B cell (primary cell): ENCODE measurements at regions not wholly inside any gene's neighbourhood (a gene's known extent, or its start where the extent isn't known, plus 50 kb on each side); places are given as distances from the start of the nearest gene placed in this dataset.

Experiments used
- ATAC-seq: fragments of 200-7000 bp; cut with Tn5 transposase; one replicate; pipeline ENCODE4 v1.10.0; 2021; ENCODE audit warnings: low read depth, mild to moderate bottlenecking, moderate number of reproducible peaks, moderate library complexity
- CTCF ChIA-PET: fragments of 350-600 bp; sonication (Branson Sonifier 250); formaldehyde crosslinking; loops from one replicate; lab custom pipeline; 2021; ENCODE audit warnings: antibody characterized with exemption, inconsistent platforms; lab: Charles Lee
- POLR2A ChIA-PET: fragments of 350-600 bp; sonication (Branson Sonifier 250); formaldehyde crosslinking; loops from one replicate; lab custom pipeline; 2021; ENCODE audit warnings: antibody characterized with exemption; lab: Charles Lee
- DNase-seq: peaks from one replicate; pipeline ENCODE4 v3.0.0; 2013
- H2AFZ ChIP-seq: 2 replicates; pipeline ENCODE4 v1.6.1; 2012; ENCODE audit warnings: mild to moderate bottlenecking, low read depth, low read length; ENCODE audit not compliant: insufficient read depth, poor library complexity, severe bottlenecking
- H3K27ac ChIP-seq, 2 donors: 1 replicate in 1 of 2; 2 replicates in 1 of 2; pipeline ENCODE4 v1.5.1; 2012 to 2013; ENCODE audit warnings: low read length in 2 of 2, mild to moderate bottlenecking in 2 of 2, moderate library complexity in 1 of 2
- H3K27me3 ChIP-seq, 4 experiments: fragments of 200-600 bp in 1 of 4; sonication (generic) in 1 of 4; replicated peaks in 1 of 4; 1 replicate in 2 of 4; 2 replicates in 2 of 4; pipeline versions ENCODE4 v1.6.1 to v1.7.0; 2013 to 2016; ENCODE audit warnings: low read length in 3 of 4, mild to moderate bottlenecking in 2 of 4, mixed read lengths in 1 of 4, moderate library complexity in 1 of 4; ENCODE audit not compliant: insufficient read depth in 4 of 4, control insufficient read depth in 3 of 4; ENCODE audit errors: control extremely low read depth in 1 of 4
- H3K36me3 ChIP-seq, 2 experiments: replicated peaks in 1 of 2; 1 replicate in 1 of 2; 2 replicates in 1 of 2; pipeline versions ENCODE4 v1.6.1 to v1.7.1; 2013; ENCODE audit warnings: low read length in 1 of 2; ENCODE audit not compliant: insufficient read depth in 2 of 2, control insufficient read depth in 1 of 2; ENCODE audit errors: control extremely low read depth in 1 of 2, extremely low read depth in 1 of 2
- H3K4me1 ChIP-seq, 2 donors: fragments of 200-600 bp in 1 of 2; sonication (generic) in 1 of 2; 1 replicate in 1 of 2; 2 replicates in 1 of 2; pipeline versions ENCODE4 v1.5.1 to v1.6.1; 2013 to 2017; ENCODE audit warnings: low read length in 2 of 2; ENCODE audit not compliant: control insufficient read depth in 2 of 2, insufficient read depth in 2 of 2
- H3K4me2 ChIP-seq: replicated peaks from 2 replicates; pipeline ENCODE3; 2012; ENCODE audit warnings: mild to moderate bottlenecking, low read depth, low read length; ENCODE audit not compliant: poor library complexity, severe bottlenecking
- H3K4me3 ChIP-seq, 5 experiments: fragments of 200-600 bp in 1 of 5; sonication (generic) in 1 of 5; 1 replicate in 3 of 5; 2 replicates in 2 of 5; pipeline versions ENCODE4 v1.5.1 to v1.7.0; 2011 to 2016; ENCODE audit warnings: low read length in 4 of 5, mild to moderate bottlenecking in 4 of 5, low read depth in 2 of 5, control low read depth in 1 of 5, moderate library complexity in 1 of 5; ENCODE audit not compliant: insufficient read depth in 1 of 5; ENCODE audit errors: control extremely low read depth in 1 of 5, extremely low read depth in 1 of 5
- H3K79me2 ChIP-seq: fragments of 200-600 bp; sonication (generic); one replicate; pipeline ENCODE4 v1.6.0; 2016; ENCODE audit warnings: low read length; ENCODE audit not compliant: control insufficient read depth, insufficient read depth
- H3K9ac ChIP-seq: fragments of 200-600 bp; sonication (generic); 2 replicates; pipeline ENCODE4 v1.6.1; 2017; ENCODE audit warnings: mild to moderate bottlenecking, low read length, moderate library complexity
- H3K9me3 ChIP-seq, 3 donors: one replicate each; pipeline versions ENCODE4 v1.6.1 to v1.7.1; 2013; ENCODE audit warnings: low read length in 2 of 3; ENCODE audit not compliant: control insufficient read depth in 2 of 3, insufficient read depth in 1 of 3; ENCODE audit errors: control extremely low read depth in 1 of 3
- H4K20me1 ChIP-seq: 2 replicates; pipeline ENCODE4 v1.6.0; 2012; ENCODE audit warnings: mild to moderate bottlenecking, low read length; ENCODE audit not compliant: insufficient read depth, control insufficient read depth, poor library complexity, severe bottlenecking
- H3K27ac Mint-ChIP-seq: one replicate; pipeline ENCODE4 v1.8.0; 2021; ENCODE audit warnings: mixed read lengths
- H3K27me3 Mint-ChIP-seq: one replicate; pipeline ENCODE4 v1.8.0; 2021; ENCODE audit warnings: mixed read lengths
- H3K4me1 Mint-ChIP-seq: one replicate; pipeline ENCODE4 v1.8.0; 2021; ENCODE audit warnings: mixed read lengths
- H3K4me3 Mint-ChIP-seq: one replicate; pipeline ENCODE4 v1.8.0; 2021; ENCODE audit warnings: mixed read lengths
- H3K9me3 Mint-ChIP-seq: one replicate; pipeline ENCODE4 v1.8.0; 2022; ENCODE audit warnings: mixed read lengths; ENCODE audit not compliant: insufficient read depth
- CTCF ChIP-seq: fragments of 200-600 bp; IDR thresholded peaks from one replicate; pipeline ENCODE4 v1.8.0; 2022; ENCODE audit warnings: antibody characterized with exemption, mild to moderate bottlenecking
- EZH2 ChIP-seq: IDR thresholded peaks from 2 replicates; pipeline ENCODE4 v1.6.1; 2012; ENCODE audit warnings: borderline replicate concordance, low read depth, mild to moderate bottlenecking, moderate library complexity, low read length; ENCODE audit not compliant: insufficient read depth, poor library complexity, severe bottlenecking
- WGBS: methylation state at CpG from one replicate; pipeline ENCODE4 v1.1.5; 2013; ENCODE audit warnings: missing lambda C conversion rate; ENCODE audit not compliant: insufficient coverage; 5-methylcytosine and 5-hydroxymethylcytosine counted together
- intact Hi-C: fragments of 100-400 bp; cut with micrococcal nuclease; formaldehyde crosslinking; loops from one replicate; pipeline ENCODE4 v1.10.0; 2022

- no peaks in the 10 kb centered on the region for H3K9me3 Mint-ChIP-seq
- H3K4me1 Mint-ChIP-seq: peaks cover 2% of the 10 kb centered on the region
- Histone ChIP-seq H3K4me2 (no peak overlapping the region), H3K36me3 (no peaks in the 10 kb centered on the region), H3K9ac (no peak overlapping the region), H3K27me3 (peaks cover 0 to 44% (median 8%) of the 10 kb centered on the region in 4 experiments), H3K4me1 (peaks cover 3 to 4% of the 10 kb centered on the region in 2 donors), H2AFZ (no peak overlapping the region), H3K79me2 (no peaks in the 10 kb centered on the region), H3K9me3 (peaks cover 0 to 3% (median 0%) of the 10 kb centered on the region in 3 donors), H3K4me3 (no peak overlapping the region), H3K27ac (no peak overlapping the region), H4K20me1 (no peaks in the 10 kb centered on the region)
- H3K27me3 Mint-ChIP-seq: peaks cover 57% of the 10 kb centered on the region
- intact Hi-C loops: no loop called here
- DNase-seq (no peak), ATAC-seq (no peak)
- H3K27ac Mint-ChIP-seq: no peak overlapping the region
- POLR2A ChIA-PET: no interaction called here
- CTCF ChIA-PET: no interaction called here
- WGBS: 76% methylated on average over 7 of the region's 9 CpGs
- no peak overlapping the region for H3K4me3 Mint-ChIP-seq
- no peak for TF ChIP-seq EZH2
- TF ChIP-seq CTCF: no peak
Observed at GRCh38 chr1:8213676-8214075, 104.2 kb upstream of the SLC45A1 start.

- 97% methylated on average over 9 of the region's 9 CpGs for WGBS
- Histone ChIP-seq H3K36me3 (no peaks in the 10 kb centered on the region), H3K79me2 (no peaks in the 10 kb centered on the region), H3K4me2 (no peak overlapping the region), H3K4me1 (peaks cover 3 to 4% of the 10 kb centered on the region in 2 donors), H3K27ac (no peak overlapping the region), H3K27me3 (peaks cover 0 to 38% (median 6%) of the 10 kb centered on the region in 4 experiments), H4K20me1 (no peaks in the 10 kb centered on the region), H2AFZ (no peak overlapping the region), H3K4me3 (no peak overlapping the region), H3K9ac (no peak overlapping the region), H3K9me3 (peaks cover 0 to 3% (median 0%) of the 10 kb centered on the region in 3 donors)
- H3K27ac Mint-ChIP-seq: no peak overlapping the region
- intact Hi-C loops: no loop called here
- no peaks in the 10 kb centered on the region for H3K9me3 Mint-ChIP-seq
- ATAC-seq (no peak), DNase-seq (no peak)
- POLR2A ChIA-PET: no interaction called here
- peaks cover 53% of the 10 kb centered on the region for H3K27me3 Mint-ChIP-seq
- no peak for TF ChIP-seq CTCF
- TF ChIP-seq EZH2: no peak
- no peak overlapping the region for H3K4me3 Mint-ChIP-seq
- CTCF ChIA-PET: no interaction called here
- H3K4me1 Mint-ChIP-seq: peaks cover 2% of the 10 kb centered on the region
Observed at GRCh38 chr1:8213136-8213535, 104.8 kb upstream of the SLC45A1 start.
